Fibroblast of mammary gland (primary cell): ENCODE measurements at regions not wholly inside any gene's neighbourhood (a gene's known extent, or its start where the extent isn't known, plus 50 kb on each side); places are given as distances from the start of the nearest gene placed in this dataset.

Experiments used
- DNase-seq: peaks from one replicate; pipeline ENCODE4 v3.0.0-alpha.2; 2010; ENCODE audit warnings: low read depth
- H3K4me3 ChIP-seq: 2 replicates; pipeline ENCODE4 v1.5.1; 2011; ENCODE audit warnings: low read depth, mild to moderate bottlenecking, low read length, moderate library complexity; ENCODE audit not compliant: control insufficient read depth
- CTCF ChIP-seq: conservative IDR thresholded peaks from 2 replicates; pipeline ENCODE4 v1.5.1; 2011; ENCODE audit warnings: low read depth, low read length, inconsistent platforms; ENCODE audit not compliant: control insufficient read depth, insufficient read depth

GRCh38 chr6:97524811-97525210, 241.8 kb upstream of the MMS22L start:
- TF ChIP-seq CTCF, result no peak
- H3K4me3 ChIP-seq, result no peak overlapping the region
- DNase-seq, result no peak

GRCh38 chr6:97535800-97536199, 252.8 kb upstream of the MMS22L start:
- H3K4me3 ChIP-seq, result no peak overlapping the region
- TF ChIP-seq CTCF, result no peak

GRCh38 chr6:97548354-97548753, 265.3 kb upstream of the MMS22L start:
- H3K4me3 ChIP-seq, result no peak overlapping the region
- no peak for DNase-seq
- no peak for TF ChIP-seq CTCF

More at GRCh38 chr6:97535800-97536199, 252.8 kb upstream of the MMS22L start:
- DNase-seq, result no peak

- no peak for DNase-seq
- TF ChIP-seq CTCF, result no peak
- H3K4me3 ChIP-seq, result no peak overlapping the region
Measured at GRCh38 chr6:97557355-97557754, 274.3 kb upstream of the MMS22L start.

- no peak overlapping the region for H3K4me3 ChIP-seq
- DNase-seq, result no peak
- no peak for TF ChIP-seq CTCF
Measured at GRCh38 chr6:97563529-97563928, 280.5 kb upstream of the MMS22L start.

GRCh38 chr6:97572943-97573342, 289.9 kb upstream of the MMS22L start:
- no peak overlapping the region for H3K4me3 ChIP-seq

More at GRCh38 chr6:97572943-97573342, 289.9 kb upstream of the MMS22L start:
- DNase-seq, result no peak
- no peak for TF ChIP-seq CTCF
